ENCODE measurements at regions not wholly inside any gene's neighbourhood (a gene's known extent, or its start where the extent isn't known, plus 50 kb on each side); places are given as distances from the start of the nearest gene placed in this dataset.
"Not testable (repeated sequence)": the region's sequence is repeated elsewhere in the genome, so short reads cannot be mapped to it uniquely, and the experiment has no call there.

- in situ Hi-C loops (cut with MboI; ENCODE audit: low pct_unique_long_range_greater_than_20kb, low sequenced_read_pairs, unreplicated experiment), result loop anchor here (25.0 kb wide), 2 partner anchors 858 to 1058 kb away; no protein-coding TSS in a partner anchor
- DNase-seq (ENCODE audit: low spot score), result no peak
- TF ChIP-seq CTCF (IDR thresholded peaks at IDR 0.05; ENCODE audit: extremely low read depth, insufficient read depth, missing control alignments), result no peak
These were observed 158.2 kb downstream of the HMHB1 start for GRCh38 chr5:143970159-143970558.

- no peak for DNase-seq (ENCODE audit: low spot score)
- in situ Hi-C loops (cut with MboI; ENCODE audit: low pct_unique_long_range_greater_than_20kb, low sequenced_read_pairs, unreplicated experiment), result loop anchor here (25.0 kb wide), 2 partner anchors 860 to 1060 kb away; no protein-coding TSS in a partner anchor
- no peak for TF ChIP-seq CTCF (IDR thresholded peaks at IDR 0.05; ENCODE audit: extremely low read depth, insufficient read depth, missing control alignments)
These were observed 160.1 kb downstream of the HMHB1 start for GRCh38 chr5:143972068-143972467.

GRCh38 chr5:143976055-143976454 lies 164.1 kb downstream of the HMHB1 start:
- DNase-seq (ENCODE audit: low spot score), result no peak
- in situ Hi-C loops (cut with MboI; ENCODE audit: low pct_unique_long_range_greater_than_20kb, low sequenced_read_pairs, unreplicated experiment), result no loop called here
- no peak for TF ChIP-seq CTCF (IDR thresholded peaks at IDR 0.05; ENCODE audit: extremely low read depth, insufficient read depth, missing control alignments)

- DNase-seq (ENCODE audit: low spot score), result no peak
- TF ChIP-seq CTCF (IDR thresholded peaks at IDR 0.05; ENCODE audit: extremely low read depth, insufficient read depth, missing control alignments), result no peak
- in situ Hi-C loops (cut with MboI; ENCODE audit: low pct_unique_long_range_greater_than_20kb, low sequenced_read_pairs, unreplicated experiment), result no loop called here
These were observed 166.0 kb downstream of the HMHB1 start for GRCh38 chr5:143977891-143978461.

- DNase-seq (ENCODE audit: low spot score), result peak; percentile 23
- in situ Hi-C loops (cut with MboI; ENCODE audit: low pct_unique_long_range_greater_than_20kb, low sequenced_read_pairs, unreplicated experiment), result no loop called here
- TF ChIP-seq CTCF (IDR thresholded peaks at IDR 0.05; ENCODE audit: extremely low read depth, insufficient read depth, missing control alignments), result no peak
These were observed 167.2 kb downstream of the HMHB1 start for GRCh38 chr5:143979044-143979690.

GRCh38 chr5:143980506-143980905 lies 168.5 kb downstream of the HMHB1 start:
- no peak for TF ChIP-seq CTCF (IDR thresholded peaks at IDR 0.05; ENCODE audit: extremely low read depth, insufficient read depth, missing control alignments)
- in situ Hi-C loops (cut with MboI; ENCODE audit: low pct_unique_long_range_greater_than_20kb, low sequenced_read_pairs, unreplicated experiment), result no loop called here
- DNase-seq (ENCODE audit: low spot score), result no peak

- in situ Hi-C loops (cut with MboI; ENCODE audit: low pct_unique_long_range_greater_than_20kb, low sequenced_read_pairs, unreplicated experiment); DNase-seq (ENCODE audit: low spot score): not testable (repeated sequence)
These were observed 171.0 kb downstream of the HMHB1 start for GRCh38 chr5:143982957-143983356.
